DND-41 (cell line): ENCODE measurements at regions not wholly inside any gene's neighbourhood (a gene's known extent, or its start where the extent isn't known, plus 50 kb on each side); places are given as distances from the start of the nearest gene placed in this dataset.

Experiments used
- ATAC-seq: fragments of 200-7000 bp; cut with Tn5 transposase; 3 replicates; pipeline ENCODE4 v1.9.1; 2021; ENCODE audit warnings: low read depth; ENCODE audit not compliant: insufficient read depth
- DNase-seq: peaks from one replicate; pipeline ENCODE4 v3.0.0-alpha.2; 2020
- H2AFZ ChIP-seq: 2 replicates; pipeline ENCODE4 v1.6.0; 2012; ENCODE audit warnings: low read depth, low read length
- H3K27ac ChIP-seq: 2 replicates; pipeline ENCODE4 v1.5.1; 2012; ENCODE audit warnings: low read length, inconsistent platforms
- H3K27me3 ChIP-seq: fragments of 200-600 bp; sonication (generic); 2 replicates; pipeline ENCODE4 v1.6.0; 2012; ENCODE audit warnings: low read length, mild to moderate bottlenecking, inconsistent platforms; ENCODE audit not compliant: insufficient read depth, poor library complexity
- H3K36me3 ChIP-seq: 2 replicates; pipeline ENCODE4 v1.5.1; 2012; ENCODE audit warnings: low read length, inconsistent platforms; ENCODE audit not compliant: insufficient read depth
- H3K4me1 ChIP-seq: 2 replicates; pipeline ENCODE4 v1.5.1; 2012; ENCODE audit warnings: mild to moderate bottlenecking, low read length; ENCODE audit not compliant: insufficient read depth
- H3K4me2 ChIP-seq: 2 replicates; pipeline ENCODE4 v1.6.0; 2012; ENCODE audit warnings: mild to moderate bottlenecking, moderate library complexity, low read length, inconsistent platforms; ENCODE audit not compliant: insufficient read depth
- H3K4me3 ChIP-seq, 2 experiments: fragments of 200-600 bp in 1 of 2; shearing (Covaris generic) in 1 of 2; 2 replicates each; pipeline ENCODE4 v1.5.1; 2012 to 2016; ENCODE audit warnings: inconsistent platforms in 2 of 2, low read length in 2 of 2, mild to moderate bottlenecking in 2 of 2, low read depth in 1 of 2, moderate library complexity in 1 of 2
- H3K79me2 ChIP-seq: 2 replicates; pipeline ENCODE4 v1.6.0; 2012; ENCODE audit warnings: low read length, inconsistent platforms; ENCODE audit not compliant: insufficient read depth
- H3K9ac ChIP-seq: 2 replicates; pipeline ENCODE4 v1.6.0; 2012; ENCODE audit warnings: low read depth, mild to moderate bottlenecking, inconsistent platforms, low read length, moderate library complexity
- H3K9me3 ChIP-seq: 2 replicates; pipeline ENCODE4 v1.5.1; 2012; ENCODE audit warnings: low read length, moderate library complexity, mild to moderate bottlenecking, inconsistent platforms; ENCODE audit not compliant: insufficient read depth, severe bottlenecking
- H4K20me1 ChIP-seq: 2 replicates; pipeline ENCODE4 v1.6.0; 2012; ENCODE audit warnings: low read length; ENCODE audit not compliant: insufficient read depth
- EZH2 ChIP-seq: IDR thresholded peaks from 3 replicates; pipeline ENCODE4 v1.6.1; 2012; ENCODE audit warnings: borderline replicate concordance, low read depth, mild to moderate bottlenecking, moderate library complexity, low read length, inconsistent platforms; ENCODE audit not compliant: severe bottlenecking
- TF ChIP-seq, protein P1 (sequence below): IDR thresholded peaks from 2 replicates; pipeline ENCODE4 v1.5.1; 2012; ENCODE audit warnings: borderline replicate concordance, low read length, moderate library complexity, mild to moderate bottlenecking; ENCODE audit not compliant: poor library complexity, severe bottlenecking; ENCODE audit errors: extremely low read depth

DNA sequence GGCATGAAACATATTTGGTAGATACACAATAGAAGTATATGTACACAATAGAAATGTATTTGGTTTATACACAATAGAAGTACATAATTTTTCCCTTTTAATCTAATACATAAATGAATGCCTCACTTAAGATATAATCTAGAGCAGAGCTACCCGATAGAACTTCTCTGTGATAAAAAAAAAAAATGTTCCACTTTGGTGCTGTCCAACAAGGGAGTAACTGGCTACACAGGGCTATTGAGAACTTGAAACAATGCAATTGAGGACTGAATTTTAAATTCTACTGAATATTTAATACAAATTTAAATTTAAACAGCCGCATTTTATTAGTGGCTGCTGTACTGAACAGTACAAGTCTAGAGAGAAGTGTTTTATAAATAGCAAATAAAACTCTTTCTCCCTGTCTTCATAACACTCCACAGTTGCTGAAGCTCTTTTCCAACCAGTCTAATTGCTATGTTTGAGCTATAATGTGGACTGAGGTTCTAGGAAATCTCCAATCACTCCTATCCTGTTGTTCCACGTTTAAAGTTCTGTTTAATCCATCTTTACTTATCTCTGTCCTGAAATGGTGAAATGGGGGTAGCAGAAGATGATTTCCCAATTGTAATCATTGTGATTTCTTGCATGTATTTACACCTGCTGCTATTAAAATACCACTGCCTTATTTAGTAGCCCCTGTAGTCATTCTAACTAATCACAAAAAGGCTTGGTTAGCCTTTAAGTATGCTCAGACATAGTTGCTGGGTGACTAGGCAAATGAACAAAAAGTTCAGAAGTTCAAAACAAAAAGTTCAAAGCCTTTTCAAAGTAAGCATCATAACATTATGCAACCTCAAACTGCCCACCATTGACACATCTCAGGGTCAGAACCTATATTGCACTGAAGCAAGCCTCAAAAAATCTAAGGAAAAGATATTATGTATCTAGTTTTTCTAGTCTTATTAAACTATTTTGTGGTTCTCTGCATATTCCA is 192.3 kb upstream of the C1orf87 start:
- Histone ChIP-seq H3K9me3 (no peaks in the 10 kb centered on the region), H3K27me3 (no peaks in the 10 kb centered on the region), H3K36me3 (no peaks in the 10 kb centered on the region), H3K79me2 (no peaks in the 10 kb centered on the region), H2AFZ (no peak overlapping the region), H3K27ac (no peak overlapping the region), H3K4me1 (no peaks in the 10 kb centered on the region), H4K20me1 (no peaks in the 10 kb centered on the region), H3K9ac (no peak overlapping the region), H3K4me2 (no peak overlapping the region), H3K4me3 (no peak overlapping the region)
- no peak for DNase-seq
- no peak for ATAC-seq
- TF ChIP-seq, protein P1, sequence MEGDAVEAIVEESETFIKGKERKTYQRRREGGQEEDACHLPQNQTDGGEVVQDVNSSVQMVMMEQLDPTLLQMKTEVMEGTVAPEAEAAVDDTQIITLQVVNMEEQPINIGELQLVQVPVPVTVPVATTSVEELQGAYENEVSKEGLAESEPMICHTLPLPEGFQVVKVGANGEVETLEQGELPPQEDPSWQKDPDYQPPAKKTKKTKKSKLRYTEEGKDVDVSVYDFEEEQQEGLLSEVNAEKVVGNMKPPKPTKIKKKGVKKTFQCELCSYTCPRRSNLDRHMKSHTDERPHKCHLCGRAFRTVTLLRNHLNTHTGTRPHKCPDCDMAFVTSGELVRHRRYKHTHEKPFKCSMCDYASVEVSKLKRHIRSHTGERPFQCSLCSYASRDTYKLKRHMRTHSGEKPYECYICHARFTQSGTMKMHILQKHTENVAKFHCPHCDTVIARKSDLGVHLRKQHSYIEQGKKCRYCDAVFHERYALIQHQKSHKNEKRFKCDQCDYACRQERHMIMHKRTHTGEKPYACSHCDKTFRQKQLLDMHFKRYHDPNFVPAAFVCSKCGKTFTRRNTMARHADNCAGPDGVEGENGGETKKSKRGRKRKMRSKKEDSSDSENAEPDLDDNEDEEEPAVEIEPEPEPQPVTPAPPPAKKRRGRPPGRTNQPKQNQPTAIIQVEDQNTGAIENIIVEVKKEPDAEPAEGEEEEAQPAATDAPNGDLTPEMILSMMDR: no peak
- TF ChIP-seq EZH2: no peak

DNA sequence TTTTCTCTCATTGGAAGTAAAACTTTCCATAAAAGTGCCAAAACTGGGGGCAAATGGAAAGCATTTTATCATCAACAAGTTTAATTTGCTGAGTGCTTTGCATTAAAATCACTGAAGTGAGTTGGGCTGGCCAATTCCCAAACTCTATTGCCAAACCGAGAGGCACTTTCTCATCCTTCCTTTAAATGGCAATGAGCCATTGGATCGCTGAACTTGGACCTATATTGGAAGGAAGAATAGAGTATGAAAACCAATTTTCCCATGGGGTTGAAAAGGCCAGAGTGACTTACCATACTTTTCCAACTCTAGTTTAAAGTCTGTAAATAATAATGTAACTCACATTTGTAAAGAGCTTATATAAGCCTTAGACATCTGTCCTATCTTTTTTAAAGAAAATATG is 189.1 kb upstream of the C1orf87 start:
- H3K4me2 ChIP-seq: no peak overlapping the region
- H3K27me3 ChIP-seq: no peaks in the 10 kb centered on the region
- H2AFZ ChIP-seq: no peak overlapping the region
- H3K36me3 ChIP-seq: no peaks in the 10 kb centered on the region
- no peaks in the 10 kb centered on the region for H3K79me2 ChIP-seq
- no peak overlapping the region for H3K9ac ChIP-seq
- TF ChIP-seq, protein P1: no peak
- TF ChIP-seq EZH2: no peak
- H3K27ac ChIP-seq: no peak overlapping the region
- no peaks in the 10 kb centered on the region for H4K20me1 ChIP-seq
- H3K9me3 ChIP-seq: no peaks in the 10 kb centered on the region
- no peak overlapping the region for H3K4me3 ChIP-seq
- no peak for DNase-seq
- no peaks in the 10 kb centered on the region for H3K4me1 ChIP-seq
- ATAC-seq: no peak

DNA sequence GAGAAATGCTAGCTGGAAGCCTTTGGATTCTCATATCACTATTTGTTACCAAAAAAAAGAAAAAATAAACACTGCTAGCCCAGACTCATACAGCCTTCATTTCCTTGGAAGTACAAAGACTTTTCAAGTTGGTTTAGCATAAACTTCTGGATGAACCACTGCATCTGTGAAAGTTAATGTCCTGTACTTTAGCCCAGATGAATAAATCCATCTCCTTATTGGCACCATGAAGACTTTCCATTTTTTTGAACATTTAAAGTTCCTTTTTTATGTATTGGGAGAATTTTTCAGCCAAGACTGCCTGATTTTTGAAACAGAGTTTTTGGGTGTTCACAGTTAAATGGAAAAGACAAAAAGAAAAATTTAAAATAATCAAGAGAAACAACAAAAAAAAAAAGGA is 184.0 kb upstream of the C1orf87 start:
- DNase-seq (no peak), ATAC-seq (no peak)
- Histone ChIP-seq H3K4me1 (no peaks in the 10 kb centered on the region), H2AFZ (no peak overlapping the region), H3K9me3 (no peaks in the 10 kb centered on the region), H3K27me3 (no peaks in the 10 kb centered on the region), H3K36me3 (no peaks in the 10 kb centered on the region), H3K4me3 (no peak overlapping the region), H3K4me2 (no peak overlapping the region), H3K27ac (no peak overlapping the region), H3K9ac (no peak overlapping the region), H3K79me2 (no peaks in the 10 kb centered on the region), H4K20me1 (no peaks in the 10 kb centered on the region)
- TF ChIP-seq, protein P1: no peak
- TF ChIP-seq EZH2: no peak
